ENCODE measurements at regions not wholly inside any gene's neighbourhood (a gene's known extent, or its start where the extent isn't known, plus 50 kb on each side); places are given as distances from the start of the nearest gene placed in this dataset.

DNA sequence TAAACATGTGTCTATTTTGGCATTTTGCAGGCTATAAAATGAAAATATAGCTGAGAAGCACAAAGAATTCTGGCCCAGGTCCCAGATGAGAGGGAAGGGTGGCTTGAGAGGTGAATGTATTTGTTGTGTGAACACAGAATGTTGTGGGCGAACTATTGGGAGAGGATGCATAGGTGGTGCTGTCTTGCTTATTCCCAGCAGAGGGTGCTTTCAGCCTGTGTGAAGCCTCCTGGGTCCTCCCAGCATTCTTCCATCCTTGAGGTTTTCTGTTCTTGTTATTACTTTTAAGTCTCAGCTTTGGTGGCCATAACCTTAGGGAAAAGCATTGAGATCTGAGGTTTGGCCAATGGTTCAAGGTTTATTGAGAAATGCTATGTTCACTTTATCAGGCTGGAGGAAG is 108.7 kb upstream of the SNX19 start:
- TF ChIP-seq, protein P1, sequence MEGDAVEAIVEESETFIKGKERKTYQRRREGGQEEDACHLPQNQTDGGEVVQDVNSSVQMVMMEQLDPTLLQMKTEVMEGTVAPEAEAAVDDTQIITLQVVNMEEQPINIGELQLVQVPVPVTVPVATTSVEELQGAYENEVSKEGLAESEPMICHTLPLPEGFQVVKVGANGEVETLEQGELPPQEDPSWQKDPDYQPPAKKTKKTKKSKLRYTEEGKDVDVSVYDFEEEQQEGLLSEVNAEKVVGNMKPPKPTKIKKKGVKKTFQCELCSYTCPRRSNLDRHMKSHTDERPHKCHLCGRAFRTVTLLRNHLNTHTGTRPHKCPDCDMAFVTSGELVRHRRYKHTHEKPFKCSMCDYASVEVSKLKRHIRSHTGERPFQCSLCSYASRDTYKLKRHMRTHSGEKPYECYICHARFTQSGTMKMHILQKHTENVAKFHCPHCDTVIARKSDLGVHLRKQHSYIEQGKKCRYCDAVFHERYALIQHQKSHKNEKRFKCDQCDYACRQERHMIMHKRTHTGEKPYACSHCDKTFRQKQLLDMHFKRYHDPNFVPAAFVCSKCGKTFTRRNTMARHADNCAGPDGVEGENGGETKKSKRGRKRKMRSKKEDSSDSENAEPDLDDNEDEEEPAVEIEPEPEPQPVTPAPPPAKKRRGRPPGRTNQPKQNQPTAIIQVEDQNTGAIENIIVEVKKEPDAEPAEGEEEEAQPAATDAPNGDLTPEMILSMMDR (IDR thresholded peaks at IDR 0.05): peak in 1 of 4 experiments; percentile 49
- no peak for TF ChIP-seq POLR2AphosphoS5 (IDR thresholded peaks at IDR 0.05)

Data from prostate gland (tissue), 2 donors.